AML-193 (cell line): ENCODE measurements at regions not wholly inside any gene's neighbourhood (a gene's known extent, or its start where the extent isn't known, plus 50 kb on each side); places are given as distances from the start of the nearest gene placed in this dataset.

Source experiments
- DNase-seq, 2 experiments: peaks; one replicate each; lab custom pipeline; 2025; lab: John Stamatoyannopoulos, UW

- no peak for DNase-seq
These were observed 219.5 kb downstream of the PCDH7 start for GRCh38 chr4:30939684-30940083.

- DNase-seq = no peak
These were observed 221.5 kb downstream of the PCDH7 start for GRCh38 chr4:30941641-30942040.

- no peak for DNase-seq
These were observed 223.2 kb downstream of the PCDH7 start for GRCh38 chr4:30943356-30943755.

GRCh38 chr4:30945586-30945985 is 225.4 kb downstream of the PCDH7 start:
- no peak for DNase-seq

GRCh38 chr4:30946288-30946687 is 226.1 kb downstream of the PCDH7 start:
- no peak for DNase-seq

- no peak for DNase-seq
These were observed 228.5 kb downstream of the PCDH7 start for GRCh38 chr4:30948653-30949052.

- no peak for DNase-seq
These were observed 230.6 kb downstream of the PCDH7 start for GRCh38 chr4:30950737-30951136.

GRCh38 chr4:30952526-30953219 is 232.5 kb downstream of the PCDH7 start:
- DNase-seq = no peak

GRCh38 chr4:30953799-30954198 is 233.6 kb downstream of the PCDH7 start:
- no peak for DNase-seq

- DNase-seq = no peak
These were observed 236.7 kb downstream of the PCDH7 start for GRCh38 chr4:30956916-30957315.

- no peak for DNase-seq
These were observed 237.5 kb downstream of the PCDH7 start for GRCh38 chr4:30957706-30958105.

- DNase-seq = no peak
These were observed 239.8 kb downstream of the PCDH7 start for GRCh38 chr4:30959781-30960485.

GRCh38 chr4:30962939-30963338 is 242.8 kb downstream of the PCDH7 start:
- DNase-seq = no peak

- DNase-seq = no peak
These were observed 248.8 kb downstream of the PCDH7 start for GRCh38 chr4:30968926-30969325.

GRCh38 chr4:30972542-30972941 is 252.4 kb downstream of the PCDH7 start:
- no peak for DNase-seq

- no peak for DNase-seq
These were observed 253.8 kb downstream of the PCDH7 start for GRCh38 chr4:30973993-30974392.

GRCh38 chr4:30979402-30979801 is 259.2 kb downstream of the PCDH7 start:
- DNase-seq = no peak

- no peak for DNase-seq
These were observed 269.3 kb downstream of the PCDH7 start for GRCh38 chr4:30989508-30989907.

GRCh38 chr4:30996841-30997240 is 276.7 kb downstream of the PCDH7 start:
- no peak for DNase-seq

- DNase-seq = no peak
These were observed 284.9 kb downstream of the PCDH7 start for GRCh38 chr4:31005037-31005436.

- no peak for DNase-seq
These were observed 287.7 kb downstream of the PCDH7 start for GRCh38 chr4:31007858-31008257.

GRCh38 chr4:31009926-31010325 is 289.8 kb downstream of the PCDH7 start:
- DNase-seq = no peak

GRCh38 chr4:31015123-31015522 is 295.0 kb downstream of the PCDH7 start:
- no peak for DNase-seq
